IPS-NIHi11 (cell line): ENCODE measurements at regions not wholly inside any gene's neighbourhood (a gene's known extent, or its start where the extent isn't known, plus 50 kb on each side); places are given as distances from the start of the nearest gene placed in this dataset.

Source experiments
- DNase-seq: peaks from one replicate; pipeline ENCODE4 v3.0.0; 2012; ENCODE audit warnings: mixed read lengths, low spot score

DNA sequence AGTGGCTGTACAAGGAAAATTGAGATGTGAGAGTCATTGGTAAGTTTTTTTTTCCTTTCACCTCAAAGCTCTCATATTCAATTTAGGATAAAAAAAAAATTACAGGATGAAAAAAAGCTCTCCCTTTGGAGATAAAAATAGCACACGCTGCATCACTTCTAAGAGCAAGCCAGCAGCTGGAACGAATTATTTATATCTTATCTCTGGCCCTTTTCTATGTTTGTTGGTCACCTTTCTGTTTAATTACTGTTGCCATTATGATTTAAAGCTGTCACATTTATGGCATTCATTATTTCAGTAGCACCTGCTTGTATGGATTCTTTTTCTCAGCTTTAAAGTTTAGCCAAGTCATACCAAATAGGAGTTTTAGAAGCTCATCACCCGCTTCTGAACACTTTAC, 171.6 kb upstream of the PDZRN3 start:
- no peak for DNase-seq

- no peak for DNase-seq
Observed at GRCh38 chr3:73791356-73791755, 166.6 kb upstream of the PDZRN3 start.

- no peak for DNase-seq
Observed at GRCh38 chr3:73789825-73790444, 165.2 kb upstream of the PDZRN3 start.

- no peak for DNase-seq
Observed at GRCh38 chr3:73787620-73788019, 162.9 kb upstream of the PDZRN3 start.

GRCh38 chr3:73786998-73787397, 162.3 kb upstream of the PDZRN3 start:
- no peak for DNase-seq

DNA sequence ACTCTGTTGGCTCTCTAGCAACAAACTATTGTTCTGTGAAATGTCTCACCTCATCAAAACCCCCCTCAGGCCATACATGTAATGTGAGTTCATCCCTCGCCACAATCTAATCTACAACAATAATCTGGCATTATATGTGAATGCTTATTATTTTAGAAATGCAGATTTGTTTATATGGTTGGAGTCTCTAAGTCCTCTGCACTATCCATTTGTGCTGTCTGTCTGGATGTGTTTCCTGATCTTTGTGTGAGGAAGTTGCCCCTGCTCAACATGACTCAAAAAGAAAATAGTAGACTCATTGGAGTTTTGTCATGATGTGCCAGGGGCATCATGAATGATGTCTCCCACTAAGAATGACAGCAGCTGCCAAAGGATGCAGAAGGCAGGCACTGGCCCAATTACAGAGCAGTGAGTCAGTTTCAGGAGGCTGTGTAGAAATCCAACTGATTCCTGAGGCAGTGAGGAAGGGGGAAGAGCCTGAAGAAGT, 161.6 kb upstream of the PDZRN3 start:
- DNase-seq, result no peak

DNA sequence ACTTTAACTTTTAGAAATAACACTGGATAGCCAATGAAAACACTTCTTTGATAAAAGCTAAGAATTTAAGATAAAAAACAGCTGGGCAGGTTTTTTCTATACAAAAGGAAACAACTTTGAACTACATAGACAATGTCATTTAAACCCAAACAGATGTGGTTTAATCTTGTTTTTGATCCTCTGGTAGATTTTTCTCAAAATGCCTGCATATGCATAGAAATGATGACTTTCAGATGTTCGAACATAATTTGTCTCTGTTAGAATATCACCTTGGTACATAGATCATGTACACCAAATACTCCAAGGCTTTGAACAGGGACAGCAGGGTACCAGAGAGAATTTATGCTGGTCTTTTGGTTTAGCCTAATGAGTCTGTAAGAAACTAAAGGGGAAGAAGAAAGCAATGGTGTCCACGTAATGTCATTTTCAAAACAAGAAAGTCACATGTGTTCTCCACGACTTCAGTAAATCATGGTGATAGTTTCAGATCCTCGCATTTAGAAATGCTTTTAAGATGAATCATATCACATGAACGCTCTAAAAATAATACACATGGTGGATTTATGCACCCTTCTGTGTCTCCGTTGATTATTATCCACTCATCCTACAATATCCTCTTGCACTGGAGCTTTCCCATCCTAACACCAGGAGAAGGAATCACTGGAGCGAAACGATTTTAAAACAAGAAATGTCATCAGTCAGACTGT, 160.1 kb upstream of the PDZRN3 start:
- no peak for DNase-seq

DNA sequence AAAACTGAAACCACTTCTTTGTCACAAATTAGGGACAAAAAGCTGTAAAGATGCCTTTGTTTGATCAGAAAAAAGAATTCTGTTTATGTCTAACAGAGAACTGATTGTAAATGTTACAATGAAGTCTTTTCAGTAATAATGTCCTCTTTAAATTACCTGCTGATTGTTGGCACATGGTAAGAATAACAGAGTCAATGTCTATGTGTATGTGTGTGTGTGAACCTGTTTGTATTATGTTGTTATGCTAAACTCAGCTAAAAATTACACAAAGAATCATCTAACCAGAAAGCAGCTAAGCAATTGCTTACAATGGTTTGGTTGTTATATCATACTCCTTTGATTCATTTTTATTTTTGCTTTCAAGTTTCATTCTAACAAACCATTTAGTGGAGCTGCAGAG, 159.1 kb upstream of the PDZRN3 start:
- no peak for DNase-seq

GRCh38 chr3:73781541-73781940, 156.8 kb upstream of the PDZRN3 start:
- no peak for DNase-seq

DNA sequence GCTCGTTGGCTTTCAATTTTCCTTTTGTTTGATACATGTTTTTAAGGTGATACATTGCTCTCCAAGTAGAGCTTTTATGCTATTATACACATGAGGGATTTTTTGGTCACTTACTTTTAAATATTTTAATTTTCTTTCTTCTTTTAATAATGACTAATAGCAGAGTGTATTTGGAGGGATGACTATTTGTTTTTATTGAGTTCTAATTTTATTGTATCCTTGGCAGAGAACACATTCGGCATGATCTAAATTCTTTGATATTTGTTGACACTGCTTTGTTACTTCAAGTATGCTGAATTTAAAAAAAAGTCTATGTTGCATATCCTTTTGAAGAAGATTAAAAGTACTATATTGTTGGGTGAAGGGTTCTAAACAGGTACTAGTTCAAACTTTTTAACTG, 149.9 kb upstream of the PDZRN3 start:
- DNase-seq, result no peak

- DNase-seq, result no peak
Observed at GRCh38 chr3:73773233-73773632, 148.5 kb upstream of the PDZRN3 start.

DNA sequence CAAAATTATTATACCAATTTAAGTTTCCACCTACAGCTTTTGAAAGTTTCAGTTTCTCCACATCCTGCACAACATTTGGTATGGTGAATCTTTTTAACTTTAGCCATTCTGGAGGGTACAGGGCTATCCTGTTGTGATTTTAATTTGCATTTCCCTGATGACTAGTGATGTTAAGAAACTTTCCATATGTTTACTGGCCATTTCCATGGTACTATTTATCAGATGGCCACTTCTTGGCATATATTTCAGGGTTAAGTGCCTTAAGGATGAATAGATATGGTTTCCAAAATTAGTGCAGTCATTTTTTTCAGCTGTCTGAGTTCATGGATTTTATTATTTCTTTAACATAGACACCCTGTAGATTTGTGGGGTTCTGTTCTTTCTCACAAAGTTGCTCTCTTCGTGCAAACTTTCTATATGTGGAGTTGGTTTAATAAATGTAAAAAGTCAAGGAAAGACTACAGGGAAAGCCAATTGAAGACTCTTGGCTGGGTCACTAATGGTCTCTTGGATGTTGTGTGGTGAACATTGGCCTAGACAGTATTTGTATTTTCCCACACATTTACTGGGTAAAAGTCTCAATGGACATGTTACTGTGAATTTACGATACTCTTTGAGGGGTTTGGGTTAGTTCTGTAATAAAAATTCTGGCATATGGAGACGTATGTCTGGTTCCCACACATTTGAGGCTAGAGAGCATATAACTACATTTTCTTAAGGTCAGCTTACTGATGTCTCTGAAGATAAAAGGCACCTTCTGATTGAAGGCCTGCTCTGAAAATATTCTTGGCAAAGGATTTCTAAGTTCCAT, 147.5 kb upstream of the PDZRN3 start:
- no peak for DNase-seq

GRCh38 chr3:73768524-73769308, 144.0 kb upstream of the PDZRN3 start:
- no peak for DNase-seq

DNA sequence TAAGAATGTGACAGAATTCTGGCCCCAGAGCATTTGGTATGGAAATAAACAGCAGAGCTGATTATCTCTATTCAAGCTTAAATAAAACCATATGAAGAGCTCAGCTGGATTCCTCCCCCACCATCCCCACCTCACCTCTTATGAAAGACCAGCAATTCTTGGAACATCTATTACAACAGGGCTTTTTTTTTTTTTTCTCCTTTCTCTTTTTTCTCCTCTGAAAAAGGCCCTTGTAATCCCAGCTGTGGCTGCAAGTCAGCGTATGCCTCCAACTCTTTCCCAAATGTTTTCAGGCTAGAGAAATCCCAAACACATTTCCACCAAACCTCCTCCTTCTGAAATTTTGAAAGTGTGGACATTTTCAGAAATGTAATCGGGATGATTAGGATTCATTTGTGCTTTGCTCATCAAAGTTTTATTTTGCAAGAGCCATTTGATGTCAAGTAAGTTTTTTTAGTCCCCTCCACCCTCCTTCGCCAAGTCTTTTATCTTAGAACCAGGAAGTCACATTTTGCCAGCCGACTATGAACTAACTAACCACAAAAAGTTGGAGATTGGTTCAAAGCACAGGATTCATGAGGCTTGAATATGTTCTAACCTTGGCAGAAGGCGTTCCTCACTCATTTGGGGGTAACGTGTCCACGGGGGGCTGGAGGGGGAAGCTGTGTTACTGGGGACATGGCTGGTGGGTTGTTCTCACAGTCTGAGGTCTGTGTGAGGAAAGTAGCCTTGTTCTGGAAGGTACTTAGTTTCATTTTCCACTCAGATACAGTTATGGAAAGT, 142.0 kb upstream of the PDZRN3 start:
- DNase-seq, result no peak

- no peak for DNase-seq
Observed at GRCh38 chr3:73765878-73766545, 141.3 kb upstream of the PDZRN3 start.

DNA sequence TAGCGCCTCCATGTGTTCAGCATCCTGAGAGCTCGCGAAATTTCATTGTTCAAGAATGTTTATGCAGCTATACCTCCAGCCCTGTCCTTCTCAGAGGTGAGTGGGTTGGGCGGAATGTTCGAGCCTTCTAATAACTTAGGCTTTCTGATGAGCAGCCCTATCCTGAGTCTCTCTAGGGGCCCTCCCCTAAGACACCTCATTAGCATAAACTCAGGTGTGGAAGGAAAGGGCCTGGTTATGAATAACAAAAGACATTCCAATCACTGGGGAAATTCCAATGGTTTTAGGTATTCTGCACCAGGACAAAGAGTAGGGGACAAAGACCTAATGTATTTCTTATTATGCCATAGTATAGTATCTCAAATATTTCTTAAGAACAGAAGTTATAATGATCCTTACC, 138.1 kb upstream of the PDZRN3 start:
- peak; percentile 65 for DNase-seq

DNA sequence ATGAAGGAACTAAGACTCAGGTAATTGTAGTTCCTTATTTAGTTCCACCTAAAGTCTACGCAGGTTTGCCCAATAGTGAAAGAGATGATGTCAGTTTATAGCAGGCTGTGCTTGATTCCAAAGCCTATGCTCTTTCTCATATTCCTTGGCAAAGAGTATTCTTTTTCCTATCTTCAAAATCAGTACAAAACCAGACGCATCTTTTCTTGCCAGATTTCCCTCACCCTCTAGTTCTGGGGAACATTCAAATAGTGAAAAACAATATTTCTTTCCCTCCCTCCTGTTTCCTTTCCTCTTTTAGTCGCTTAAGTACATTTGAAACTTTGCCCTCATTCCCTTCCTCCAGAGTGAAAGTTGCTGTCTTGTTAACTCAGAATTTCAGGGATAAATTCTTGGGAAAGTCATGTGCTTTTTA, 134.6 kb upstream of the PDZRN3 start:
- DNase-seq, result no peak

- DNase-seq, result no peak
Observed at GRCh38 chr3:73757536-73757935, 132.8 kb upstream of the PDZRN3 start.

GRCh38 chr3:73753985-73754384, 129.2 kb upstream of the PDZRN3 start:
- no peak for DNase-seq

DNA sequence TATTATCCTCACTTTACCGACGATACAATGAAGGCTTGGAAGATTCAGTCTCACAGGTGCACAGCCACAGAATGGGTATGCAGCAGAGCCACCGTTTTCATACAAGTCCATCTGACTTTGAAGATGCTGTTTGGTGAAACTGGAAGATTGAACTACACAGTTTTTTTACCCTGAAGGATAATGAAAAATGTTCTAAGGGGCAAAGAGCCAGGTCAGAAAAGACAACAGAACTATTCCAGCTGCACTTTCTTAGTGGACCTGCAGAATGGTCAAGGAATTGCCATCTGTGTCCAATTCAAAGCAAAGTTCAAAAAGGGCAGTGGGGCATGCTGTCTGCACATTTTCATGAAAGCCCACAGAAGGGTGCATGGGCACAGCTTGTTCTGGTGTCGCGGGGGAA, 127.6 kb upstream of the PDZRN3 start:
- no peak for DNase-seq

DNA sequence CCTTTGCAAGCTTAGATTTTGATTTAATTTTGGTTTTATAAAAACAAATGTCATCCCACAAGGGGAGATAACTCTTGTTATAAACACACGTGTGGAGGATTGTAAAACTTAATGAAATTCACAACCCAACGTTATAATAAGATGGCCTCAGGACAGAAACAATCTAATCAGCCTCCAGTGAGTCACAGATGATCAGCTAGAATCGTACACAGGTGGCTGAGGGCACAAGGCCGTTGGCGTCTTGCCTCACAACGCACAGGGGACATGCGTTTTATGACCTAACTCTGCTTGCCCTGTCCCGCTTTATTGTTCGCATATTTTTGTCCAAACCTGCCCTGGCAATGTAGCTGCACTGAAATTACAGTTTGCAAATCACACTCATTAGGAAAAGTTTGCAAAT, 121.9 kb upstream of the PDZRN3 start:
- DNase-seq, result no peak
